HEK293 (cell line): ENCODE measurements at regions not wholly inside any gene's neighbourhood (a gene's known extent, or its start where the extent isn't known, plus 50 kb on each side); places are given as distances from the start of the nearest gene placed in this dataset.
"Not testable (repeated sequence)": the region's sequence is repeated elsewhere in the genome, so short reads cannot be mapped to it uniquely, and the experiment has no call there.

ENCODE experiments used
- GLI2 ChIP-seq: fragments of 450-650 bp; formaldehyde crosslinking; IDR thresholded peaks from 2 replicates; pipeline ENCODE4; 2017; ENCODE audit warnings: missing biosample characterization, missing genetic modification characterization, low read depth, borderline replicate concordance
- KLF10 ChIP-seq: fragments of 450-650 bp; IDR thresholded peaks from 2 replicates; pipeline ENCODE4 v1.5.1; 2018; ENCODE audit warnings: missing biosample characterization, mild to moderate bottlenecking, missing genetic modification characterization
- ZBTB20 ChIP-seq: fragments of 450-650 bp; formaldehyde crosslinking; IDR thresholded peaks from 2 replicates; pipeline ENCODE4 v1.5.1; 2016; ENCODE audit warnings: missing biosample characterization, missing genetic modification characterization
- ZBTB48 ChIP-seq: fragments of 450-650 bp; formaldehyde crosslinking; IDR thresholded peaks from 2 replicates; pipeline ENCODE4 v1.5.1; 2016; ENCODE audit warnings: missing biosample characterization, missing genetic modification characterization
- ZNF138 ChIP-seq: fragments of 450-650 bp; formaldehyde crosslinking; IDR thresholded peaks from 2 replicates; pipeline ENCODE4 v1.5.1; 2016; ENCODE audit warnings: missing biosample characterization, missing genetic modification characterization, borderline replicate concordance
- ZNF175 ChIP-seq: fragments of 450-650 bp; formaldehyde crosslinking; IDR thresholded peaks from 2 replicates; pipeline ENCODE4 v1.5.1; 2016; ENCODE audit warnings: missing biosample characterization, missing genetic modification characterization
- ZNF501 ChIP-seq: fragments of 450-650 bp; formaldehyde crosslinking; IDR thresholded peaks from 2 replicates; pipeline ENCODE4 v1.5.1; 2016; ENCODE audit warnings: missing biosample characterization, missing genetic modification characterization
- ZNF660 ChIP-seq: fragments of 450-650 bp; IDR thresholded peaks from 2 replicates; pipeline ENCODE4 v1.5.1; 2018; ENCODE audit warnings: missing biosample characterization, mild to moderate bottlenecking, missing genetic modification characterization
- ZNF777 ChIP-seq: fragments of 450-650 bp; formaldehyde crosslinking; IDR thresholded peaks from 2 replicates; pipeline ENCODE4 v1.5.1; 2017; ENCODE audit warnings: missing biosample characterization, missing genetic modification characterization, borderline replicate concordance
- TF ChIP-seq, protein P1 (sequence below): fragments of 450-650 bp; formaldehyde crosslinking; IDR thresholded peaks from 2 replicates; pipeline ENCODE4 v1.5.1; 2016; ENCODE audit warnings: missing biosample characterization, missing genetic modification characterization

DNA sequence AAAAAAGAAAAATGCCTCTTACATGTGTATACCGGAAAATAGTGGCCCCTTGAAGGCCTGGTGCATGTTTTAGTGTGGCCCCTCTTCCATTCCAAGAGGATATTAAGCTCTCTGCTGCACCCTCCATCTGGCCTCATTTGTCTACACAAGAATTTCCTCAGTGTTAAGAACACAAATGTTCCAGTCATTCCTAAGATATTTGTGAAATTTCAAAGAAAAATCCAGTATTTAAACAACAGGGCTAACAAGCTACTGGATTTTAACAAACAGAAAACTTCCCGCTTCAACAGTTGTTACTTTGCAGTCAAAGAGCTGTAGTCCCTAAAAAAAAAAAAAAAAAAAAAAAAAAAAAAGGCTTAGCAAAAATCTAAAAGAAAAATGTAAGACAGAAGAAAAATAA is 137.5 kb downstream of the ARRDC4 start:
- TF ChIP-seq ZBTB48; ZNF777 (tag by site-specific recombination); ZNF660; GLI2 (tag by site-specific recombination); ZNF138 (tag by site-specific recombination); KLF10; ZNF175 (tag by site-specific recombination); ZNF501; ZBTB20: not testable (repeated sequence)
- TF ChIP-seq, protein P1, sequence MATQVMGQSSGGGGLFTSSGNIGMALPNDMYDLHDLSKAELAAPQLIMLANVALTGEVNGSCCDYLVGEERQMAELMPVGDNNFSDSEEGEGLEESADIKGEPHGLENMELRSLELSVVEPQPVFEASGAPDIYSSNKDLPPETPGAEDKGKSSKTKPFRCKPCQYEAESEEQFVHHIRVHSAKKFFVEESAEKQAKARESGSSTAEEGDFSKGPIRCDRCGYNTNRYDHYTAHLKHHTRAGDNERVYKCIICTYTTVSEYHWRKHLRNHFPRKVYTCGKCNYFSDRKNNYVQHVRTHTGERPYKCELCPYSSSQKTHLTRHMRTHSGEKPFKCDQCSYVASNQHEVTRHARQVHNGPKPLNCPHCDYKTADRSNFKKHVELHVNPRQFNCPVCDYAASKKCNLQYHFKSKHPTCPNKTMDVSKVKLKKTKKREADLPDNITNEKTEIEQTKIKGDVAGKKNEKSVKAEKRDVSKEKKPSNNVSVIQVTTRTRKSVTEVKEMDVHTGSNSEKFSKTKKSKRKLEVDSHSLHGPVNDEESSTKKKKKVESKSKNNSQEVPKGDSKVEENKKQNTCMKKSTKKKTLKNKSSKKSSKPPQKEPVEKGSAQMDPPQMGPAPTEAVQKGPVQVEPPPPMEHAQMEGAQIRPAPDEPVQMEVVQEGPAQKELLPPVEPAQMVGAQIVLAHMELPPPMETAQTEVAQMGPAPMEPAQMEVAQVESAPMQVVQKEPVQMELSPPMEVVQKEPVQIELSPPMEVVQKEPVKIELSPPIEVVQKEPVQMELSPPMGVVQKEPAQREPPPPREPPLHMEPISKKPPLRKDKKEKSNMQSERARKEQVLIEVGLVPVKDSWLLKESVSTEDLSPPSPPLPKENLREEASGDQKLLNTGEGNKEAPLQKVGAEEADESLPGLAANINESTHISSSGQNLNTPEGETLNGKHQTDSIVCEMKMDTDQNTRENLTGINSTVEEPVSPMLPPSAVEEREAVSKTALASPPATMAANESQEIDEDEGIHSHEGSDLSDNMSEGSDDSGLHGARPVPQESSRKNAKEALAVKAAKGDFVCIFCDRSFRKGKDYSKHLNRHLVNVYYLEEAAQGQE (tag by site-specific recombination): not testable (repeated sequence)
